ENCODE measurements at regions not wholly inside any gene's neighbourhood (a gene's known extent, or its start where the extent isn't known, plus 50 kb on each side); places are given as distances from the start of the nearest gene placed in this dataset.
A peak's percentile ranks its signal among the peaks of the same experiment; 100 is the strongest.

DNA sequence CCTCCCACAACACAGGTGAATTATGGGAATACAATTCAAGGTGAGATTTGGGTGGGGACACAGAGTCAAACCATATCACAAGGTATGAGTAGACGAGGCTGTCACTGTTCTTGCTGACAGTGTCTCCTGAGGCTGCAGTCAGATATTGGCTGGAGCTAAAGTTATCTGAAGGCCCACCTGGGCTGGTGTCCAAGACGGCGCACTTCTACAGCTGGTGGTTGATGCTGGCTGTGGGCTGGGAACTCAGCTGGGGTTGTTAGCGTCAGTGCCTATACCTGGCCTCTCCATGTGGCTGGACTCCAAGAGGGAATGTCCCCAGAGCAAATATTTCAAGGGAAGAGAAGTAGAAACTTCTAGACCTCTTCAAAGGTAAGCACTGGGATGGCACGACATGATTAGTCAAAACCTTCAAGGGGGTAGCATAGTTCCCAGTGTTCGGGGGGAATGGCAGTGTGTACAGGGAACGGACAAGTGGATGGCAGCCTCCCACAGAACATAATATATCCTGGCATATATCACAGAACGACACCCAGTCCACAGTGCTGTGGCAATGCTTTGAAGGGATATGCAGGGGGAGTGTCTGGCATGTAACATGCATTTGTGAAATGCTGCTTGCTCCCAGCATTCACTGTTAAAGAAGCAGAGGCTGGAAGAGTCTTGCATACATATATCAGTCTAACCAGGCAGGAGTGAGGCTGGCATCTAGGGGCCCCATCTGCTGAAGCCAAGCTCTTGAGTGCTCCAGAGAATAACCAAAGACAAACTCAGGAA lies 126.7 kb upstream of the RFLNA start:
- Mint-ChIP-seq H3K27me3 (ENCODE audit: unreplicated experiment) (no peaks in the 10 kb centered on the region), H3K9me3 (ENCODE audit: unreplicated experiment) (no peaks in the 10 kb centered on the region), H3K4me1 (ENCODE audit: unreplicated experiment) (peaks cover 18% of the 10 kb centered on the region), H3K27ac (ENCODE audit: unreplicated experiment) (no peak overlapping the region), H3K4me3 (ENCODE audit: unreplicated experiment) (no peak overlapping the region), H3K36me3 (ENCODE audit: unreplicated experiment) (no peaks in the 10 kb centered on the region)
- TF ChIP-seq, protein P1, sequence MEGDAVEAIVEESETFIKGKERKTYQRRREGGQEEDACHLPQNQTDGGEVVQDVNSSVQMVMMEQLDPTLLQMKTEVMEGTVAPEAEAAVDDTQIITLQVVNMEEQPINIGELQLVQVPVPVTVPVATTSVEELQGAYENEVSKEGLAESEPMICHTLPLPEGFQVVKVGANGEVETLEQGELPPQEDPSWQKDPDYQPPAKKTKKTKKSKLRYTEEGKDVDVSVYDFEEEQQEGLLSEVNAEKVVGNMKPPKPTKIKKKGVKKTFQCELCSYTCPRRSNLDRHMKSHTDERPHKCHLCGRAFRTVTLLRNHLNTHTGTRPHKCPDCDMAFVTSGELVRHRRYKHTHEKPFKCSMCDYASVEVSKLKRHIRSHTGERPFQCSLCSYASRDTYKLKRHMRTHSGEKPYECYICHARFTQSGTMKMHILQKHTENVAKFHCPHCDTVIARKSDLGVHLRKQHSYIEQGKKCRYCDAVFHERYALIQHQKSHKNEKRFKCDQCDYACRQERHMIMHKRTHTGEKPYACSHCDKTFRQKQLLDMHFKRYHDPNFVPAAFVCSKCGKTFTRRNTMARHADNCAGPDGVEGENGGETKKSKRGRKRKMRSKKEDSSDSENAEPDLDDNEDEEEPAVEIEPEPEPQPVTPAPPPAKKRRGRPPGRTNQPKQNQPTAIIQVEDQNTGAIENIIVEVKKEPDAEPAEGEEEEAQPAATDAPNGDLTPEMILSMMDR (IDR thresholded peaks at IDR 0.05), result no peak
- DNase-seq (ENCODE audit: extremely low spot score, unreplicated experiment), result no peak

DNA sequence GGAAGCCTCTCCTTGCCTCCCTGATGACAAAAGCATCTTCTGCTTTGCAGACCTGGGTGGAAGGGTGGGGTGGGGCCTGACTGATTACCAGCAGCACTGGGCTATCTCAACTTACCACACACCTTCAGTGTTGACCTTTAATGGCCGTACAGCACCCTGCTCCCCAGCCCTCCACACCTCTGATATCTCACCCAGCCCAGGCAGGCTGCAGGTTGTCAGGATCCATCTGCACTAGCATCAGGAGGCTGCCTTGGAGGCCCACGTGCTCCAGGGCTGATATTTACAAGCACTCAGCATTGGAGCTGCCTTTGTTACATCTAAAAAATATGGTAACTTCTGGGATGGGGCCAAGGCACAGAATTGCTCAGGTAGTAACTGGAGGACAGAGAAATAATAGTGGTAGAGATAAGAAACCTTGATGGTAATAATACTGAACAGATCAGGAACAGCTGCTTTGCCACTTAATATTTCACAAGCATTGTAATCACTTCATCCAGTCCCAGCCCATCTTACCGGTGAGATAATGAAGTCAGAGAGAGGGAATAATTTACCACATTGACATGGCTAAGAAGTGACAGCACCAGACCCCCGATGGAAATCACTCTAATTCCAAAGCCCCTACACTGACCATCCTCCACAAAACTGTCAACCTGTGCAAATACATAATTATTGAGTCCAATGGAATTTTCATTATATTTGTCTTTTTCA lies 125.2 kb upstream of the RFLNA start:
- TF ChIP-seq, protein P1 (IDR thresholded peaks at IDR 0.05), result no peak
- Mint-ChIP-seq H3K9me3 (ENCODE audit: unreplicated experiment) (no peaks in the 10 kb centered on the region), H3K27me3 (ENCODE audit: unreplicated experiment) (no peaks in the 10 kb centered on the region), H3K36me3 (ENCODE audit: unreplicated experiment) (no peaks in the 10 kb centered on the region), H3K4me1 (ENCODE audit: unreplicated experiment) (peaks cover 33% of the 10 kb centered on the region), H3K27ac (ENCODE audit: unreplicated experiment) (no peak overlapping the region), H3K4me3 (ENCODE audit: unreplicated experiment) (no peak overlapping the region)
- DNase-seq (ENCODE audit: extremely low spot score, unreplicated experiment), result no peak

DNA sequence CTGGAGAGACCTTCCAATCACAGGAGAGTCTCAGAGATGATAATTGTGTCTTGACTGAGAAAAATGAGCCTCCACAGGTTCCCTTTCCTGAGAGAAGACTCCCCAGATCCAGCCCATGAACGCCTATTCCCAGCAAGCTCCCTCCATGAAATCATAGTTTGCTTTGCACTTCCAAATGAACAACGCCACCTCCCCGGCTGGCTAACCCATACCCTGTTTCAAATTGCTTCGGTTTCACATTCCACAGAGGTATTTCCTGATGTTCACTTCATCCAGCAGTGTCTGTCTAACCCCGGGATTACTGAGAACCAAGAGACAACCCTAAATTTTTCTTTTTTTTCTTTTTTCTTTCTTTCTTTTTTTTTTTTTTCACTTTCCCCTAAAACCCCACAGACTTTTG lies 124.1 kb upstream of the RFLNA start:
- peak overlapping the region; percentile 38 for H3K27ac Mint-ChIP-seq (ENCODE audit: unreplicated experiment)
- H3K4me1 Mint-ChIP-seq (ENCODE audit: unreplicated experiment), result peaks cover 42% of the 10 kb centered on the region

DNA sequence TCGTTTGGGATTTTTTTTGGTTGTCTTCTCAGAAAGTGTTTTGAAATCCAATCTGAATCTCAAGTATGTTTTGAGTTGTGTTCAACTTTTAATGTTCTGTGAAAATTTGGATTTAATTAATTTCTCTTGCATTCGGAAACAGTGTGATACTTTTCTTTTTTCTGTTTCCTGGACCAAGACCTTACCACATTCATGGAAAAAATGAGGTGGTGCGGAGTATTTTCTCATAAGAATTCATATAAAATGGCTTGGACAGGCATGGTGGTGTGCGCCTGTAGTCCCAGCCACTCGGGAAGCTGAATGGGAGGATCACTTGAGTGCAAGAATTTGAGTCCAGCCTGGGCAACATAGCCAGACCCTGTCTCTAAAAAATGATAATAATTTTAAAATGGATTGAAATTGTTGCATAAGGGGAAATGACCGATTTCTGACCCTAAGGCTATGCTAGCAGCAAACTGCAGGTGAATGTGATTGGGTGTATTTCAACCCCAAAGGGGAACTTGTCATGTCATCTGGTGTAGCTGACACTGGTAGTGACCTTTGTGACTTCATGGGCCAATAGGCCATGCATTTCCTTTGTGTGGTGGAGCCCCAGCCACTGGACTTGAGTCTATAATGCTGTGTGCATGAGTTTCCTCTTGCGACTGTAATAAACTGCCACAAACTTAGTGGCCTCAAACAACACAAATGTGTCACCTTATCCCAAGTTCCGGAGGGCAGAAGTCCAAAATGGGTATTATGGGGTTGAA lies 123.5 kb upstream of the RFLNA start:
- TF ChIP-seq, protein P1 (IDR thresholded peaks at IDR 0.05), result no peak
- Mint-ChIP-seq H3K4me3 (ENCODE audit: unreplicated experiment) (no peak overlapping the region), H3K4me1 (ENCODE audit: unreplicated experiment) (peaks cover 43% of the 10 kb centered on the region), H3K27me3 (ENCODE audit: unreplicated experiment) (no peaks in the 10 kb centered on the region), H3K9me3 (ENCODE audit: unreplicated experiment) (no peaks in the 10 kb centered on the region), H3K27ac (ENCODE audit: unreplicated experiment) (peak overlapping the region; percentile 38), H3K36me3 (ENCODE audit: unreplicated experiment) (no peaks in the 10 kb centered on the region)
- DNase-seq (ENCODE audit: extremely low spot score, unreplicated experiment), result no peak

More for the DNA sequence above, 124.1 kb upstream of the RFLNA start:
- TF ChIP-seq, protein P1 (IDR thresholded peaks at IDR 0.05), result no peak
- DNase-seq (ENCODE audit: extremely low spot score, unreplicated experiment), result no peak
- no peaks in the 10 kb centered on the region for H3K36me3 Mint-ChIP-seq (ENCODE audit: unreplicated experiment)
- no peak overlapping the region for H3K4me3 Mint-ChIP-seq (ENCODE audit: unreplicated experiment)
- H3K27me3 Mint-ChIP-seq (ENCODE audit: unreplicated experiment), result no peaks in the 10 kb centered on the region
- H3K9me3 Mint-ChIP-seq (ENCODE audit: unreplicated experiment), result no peaks in the 10 kb centered on the region

DNA sequence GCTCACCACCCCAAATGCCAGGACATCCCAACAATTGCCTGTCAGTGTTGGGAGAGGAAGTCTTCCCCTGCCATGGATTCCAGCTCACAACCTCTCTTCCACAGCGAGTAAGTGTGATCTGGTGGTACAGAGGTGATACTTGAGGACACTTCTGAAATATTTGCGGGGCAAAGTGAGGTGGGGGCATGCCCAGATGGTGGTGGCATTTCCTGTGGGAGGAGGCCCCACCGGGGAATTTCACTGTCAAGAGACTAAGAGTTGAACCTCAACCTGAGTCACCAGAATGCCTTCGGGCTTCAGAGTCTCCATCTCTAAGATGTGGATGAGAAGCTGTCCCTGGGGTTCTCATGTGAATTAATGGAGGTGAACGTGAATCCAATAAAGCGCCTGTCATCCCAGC lies 122.3 kb upstream of the RFLNA start:
- Mint-ChIP-seq H3K27me3 (ENCODE audit: unreplicated experiment) (no peaks in the 10 kb centered on the region), H3K27ac (ENCODE audit: unreplicated experiment) (peak overlapping the region; percentile 76), H3K36me3 (ENCODE audit: unreplicated experiment) (no peaks in the 10 kb centered on the region), H3K4me3 (ENCODE audit: unreplicated experiment) (no peak overlapping the region), H3K9me3 (ENCODE audit: unreplicated experiment) (no peaks in the 10 kb centered on the region), H3K4me1 (ENCODE audit: unreplicated experiment) (peaks cover 45% of the 10 kb centered on the region)
- TF ChIP-seq, protein P1 (IDR thresholded peaks at IDR 0.05), result no peak
- DNase-seq (ENCODE audit: extremely low spot score, unreplicated experiment), result no peak
